ENCODE measurements at regions not wholly inside any gene's neighbourhood (a gene's known extent, or its start where the extent isn't known, plus 50 kb on each side); places are given as distances from the start of the nearest gene placed in this dataset.

DNA sequence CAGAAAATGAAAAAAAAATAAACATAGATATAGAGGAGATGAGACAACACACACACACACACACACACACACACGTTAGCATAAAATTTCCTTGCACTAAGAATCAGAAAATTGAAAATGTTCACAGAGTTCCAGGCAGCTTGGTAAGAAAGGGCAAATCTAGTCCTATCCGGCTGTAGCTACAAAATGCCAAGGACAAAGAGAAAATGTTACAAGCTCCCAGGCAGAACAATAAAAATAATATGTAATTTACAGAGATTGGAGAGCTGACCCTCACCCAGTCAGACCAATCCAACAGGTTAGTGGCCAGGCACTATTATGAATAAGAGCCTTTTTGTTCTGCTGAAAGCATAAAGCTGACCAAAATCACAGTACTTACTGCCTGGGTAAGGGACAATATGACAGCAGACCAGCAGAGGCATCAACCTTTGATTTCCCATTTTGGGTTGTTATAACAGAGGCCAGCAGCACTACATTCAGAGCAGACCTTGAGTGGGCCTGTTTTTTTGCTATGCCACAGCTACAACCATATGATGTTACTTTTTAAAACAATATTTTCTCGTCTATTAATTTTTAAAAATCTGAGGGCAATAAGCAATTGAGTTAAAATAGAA, 892.6 kb downstream of the TAF11L14 start:
- ATAC-seq, result no peak
- no peak for TF ChIP-seq TOX (CRISPR knock-in tag; IDR thresholded peaks at IDR 0.05; ENCODE audit: borderline replicate concordance)
- no peak for TF ChIP-seq CSDC2 (CRISPR knock-in tag; IDR thresholded peaks at IDR 0.05)
- no peak for TF ChIP-seq CSRNP3 (CRISPR knock-in tag; IDR thresholded peaks at IDR 0.05)
- TF ChIP-seq ZC3H10 (CRISPR knock-in tag; IDR thresholded peaks at IDR 0.05), result no peak
- TF ChIP-seq RARB (CRISPR knock-in tag; IDR thresholded peaks at IDR 0.05), result no peak
- no peak for TF ChIP-seq BACH2 (CRISPR knock-in tag; IDR thresholded peaks at IDR 0.05; ENCODE audit: borderline replicate concordance)
- TF ChIP-seq ARNTL (CRISPR knock-in tag; IDR thresholded peaks at IDR 0.05; ENCODE audit: borderline replicate concordance, low read depth), result no peak
- no peak for TF ChIP-seq TCF4 (CRISPR knock-in tag; IDR thresholded peaks at IDR 0.05; ENCODE audit: borderline replicate concordance)
- TF ChIP-seq ZNF70 (CRISPR knock-in tag; IDR thresholded peaks at IDR 0.05), result no peak
- no peak for TF ChIP-seq SNAI2 (CRISPR knock-in tag; IDR thresholded peaks at IDR 0.05)
- no peak for TF ChIP-seq CREB5 (CRISPR knock-in tag; IDR thresholded peaks at IDR 0.05; ENCODE audit: low read depth)
- no peak for TF ChIP-seq OSR1 (CRISPR knock-in tag; IDR thresholded peaks at IDR 0.05)
- no peak for TF ChIP-seq ZFP3 (CRISPR knock-in tag; IDR thresholded peaks at IDR 0.05)
- no peak for TF ChIP-seq TSHZ2 (CRISPR knock-in tag; IDR thresholded peaks at IDR 0.05)
- no peak for TF ChIP-seq ZNF8 (CRISPR knock-in tag; IDR thresholded peaks at IDR 0.05)
- TF ChIP-seq ESRRG (CRISPR knock-in tag; IDR thresholded peaks at IDR 0.05), result no peak
- no peak for TF ChIP-seq PATZ1 (CRISPR knock-in tag; IDR thresholded peaks at IDR 0.05; ENCODE audit: borderline replicate concordance)
- no peak for TF ChIP-seq PPARA (CRISPR knock-in tag; IDR thresholded peaks at IDR 0.05; ENCODE audit: borderline replicate concordance)

- TF ChIP-seq, protein P1, sequence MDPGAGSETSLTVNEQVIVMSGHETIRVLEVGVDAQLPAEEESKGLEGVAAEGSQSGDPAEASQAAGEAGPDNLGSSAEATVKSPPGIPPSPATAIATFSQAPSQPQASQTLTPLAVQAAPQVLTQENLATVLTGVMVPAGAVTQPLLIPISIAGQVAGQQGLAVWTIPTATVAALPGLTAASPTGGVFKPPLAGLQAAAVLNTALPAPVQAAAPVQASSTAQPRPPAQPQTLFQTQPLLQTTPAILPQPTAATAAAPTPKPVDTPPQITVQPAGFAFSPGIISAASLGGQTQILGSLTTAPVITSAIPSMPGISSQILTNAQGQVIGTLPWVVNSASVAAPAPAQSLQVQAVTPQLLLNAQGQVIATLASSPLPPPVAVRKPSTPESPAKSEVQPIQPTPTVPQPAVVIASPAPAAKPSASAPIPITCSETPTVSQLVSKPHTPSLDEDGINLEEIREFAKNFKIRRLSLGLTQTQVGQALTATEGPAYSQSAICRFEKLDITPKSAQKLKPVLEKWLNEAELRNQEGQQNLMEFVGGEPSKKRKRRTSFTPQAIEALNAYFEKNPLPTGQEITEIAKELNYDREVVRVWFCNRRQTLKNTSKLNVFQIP (CRISPR knock-in tag; IDR thresholded peaks at IDR 0.05; ENCODE audit: borderline replicate concordance, low read depth), result no peak
- TF ChIP-seq TCF4 (CRISPR knock-in tag; IDR thresholded peaks at IDR 0.05; ENCODE audit: borderline replicate concordance) (no peak), PATZ1 (CRISPR knock-in tag; IDR thresholded peaks at IDR 0.05; ENCODE audit: borderline replicate concordance) (no peak), ESRRG (CRISPR knock-in tag; IDR thresholded peaks at IDR 0.05) (no peak), SNAI2 (CRISPR knock-in tag; IDR thresholded peaks at IDR 0.05) (no peak), GLIS3 (CRISPR knock-in tag; IDR thresholded peaks at IDR 0.05) (no peak), TOX (CRISPR knock-in tag; IDR thresholded peaks at IDR 0.05; ENCODE audit: borderline replicate concordance) (no peak), CREB5 (CRISPR knock-in tag; IDR thresholded peaks at IDR 0.05; ENCODE audit: low read depth) (no peak), ZNF565 (CRISPR knock-in tag; conservative IDR thresholded peaks at IDR 0.05; ENCODE audit: low read depth) (no peak), ZFP30 (CRISPR knock-in tag; IDR thresholded peaks at IDR 0.05) (no peak), RARB (CRISPR knock-in tag; IDR thresholded peaks at IDR 0.05) (no peak), CSDC2 (CRISPR knock-in tag; IDR thresholded peaks at IDR 0.05) (no peak), TSHZ2 (CRISPR knock-in tag; IDR thresholded peaks at IDR 0.05) (no peak)
- no peak for ATAC-seq
Observed at GRCh38 chr5:18533137-18533536, 898.9 kb downstream of the TAF11L14 start.
